ENCODE measurements at regions not wholly inside any gene's neighbourhood (a gene's known extent, or its start where the extent isn't known, plus 50 kb on each side); places are given as distances from the start of the nearest gene placed in this dataset.

GRCh38 chr4:106695501-106696262, 327.1 kb upstream of the GIMD1 start (continued):
- TF ChIP-seq, protein P1, sequence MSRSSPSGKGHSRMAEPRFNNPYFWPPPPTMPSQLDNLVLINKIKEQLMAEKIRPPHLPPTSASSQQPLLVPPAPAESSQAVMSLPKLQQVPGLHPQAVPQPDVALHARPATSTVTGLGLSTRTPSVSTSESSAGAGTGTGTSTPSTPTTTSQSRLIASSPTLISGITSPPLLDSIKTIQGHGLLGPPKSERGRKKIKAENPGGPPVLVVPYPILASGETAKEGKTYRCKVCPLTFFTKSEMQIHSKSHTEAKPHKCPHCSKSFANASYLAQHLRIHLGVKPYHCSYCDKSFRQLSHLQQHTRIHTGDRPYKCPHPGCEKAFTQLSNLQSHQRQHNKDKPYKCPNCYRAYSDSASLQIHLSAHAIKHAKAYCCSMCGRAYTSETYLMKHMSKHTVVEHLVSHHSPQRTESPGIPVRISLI (tag by site-specific recombination; IDR thresholded peaks at IDR 0.05) = no peak

- no peak for TF ChIP-seq ZNF768 (tag by site-specific recombination; IDR thresholded peaks at IDR 0.05)
- no peak for TF ChIP-seq ZBTB26 (tag by site-specific recombination; optimal IDR thresholded peaks at IDR 0.05)
- no peak for TF ChIP-seq PRDM10 (tag by site-specific recombination; IDR thresholded peaks at IDR 0.05)
- TF ChIP-seq ZNF311 (tag by site-specific recombination; IDR thresholded peaks at IDR 0.05; ENCODE audit: borderline replicate concordance) = no peak
- TF ChIP-seq ZBTB6 (tag by site-specific recombination; IDR thresholded peaks at IDR 0.05) = no peak
- POLR2A ChIA-PET = no interaction called here
- no peaks in the 10 kb centered on the region for H3K36me3 ChIP-seq (ENCODE audit: control insufficient read depth in 2 of 2, insufficient read depth in 1 of 2, low read length in 2 of 2)
- H3K4me3 ChIP-seq (ENCODE audit: low read depth, low read length) = no peak overlapping the region
- CTCF ChIA-PET = no interaction called here
- no peaks in the 10 kb centered on the region for H3K9me3 ChIP-seq (ENCODE audit: control insufficient read depth, insufficient read depth, low read depth, low read length)
- no peak overlapping the region for H3K27ac ChIP-seq (ENCODE audit: extremely low read depth, low read depth, low read length)
- no peaks in the 10 kb centered on the region for H3K4me1 ChIP-seq (ENCODE audit: control insufficient read depth, insufficient read depth, low read length)
Measured at GRCh38 chr4:106694232-106694631, 325.7 kb upstream of the GIMD1 start.

- Histone ChIP-seq H3K36me3 (ENCODE audit: control insufficient read depth in 2 of 2, insufficient read depth in 1 of 2, low read length in 2 of 2) (no peaks in the 10 kb centered on the region), H3K27ac (ENCODE audit: extremely low read depth, low read depth, low read length) (no peak overlapping the region), H3K4me3 (ENCODE audit: low read depth, low read length) (no peak overlapping the region), H3K9me3 (ENCODE audit: control insufficient read depth, insufficient read depth, low read depth, low read length) (no peaks in the 10 kb centered on the region), H3K4me1 (ENCODE audit: control insufficient read depth, insufficient read depth, low read length) (no peaks in the 10 kb centered on the region)
- ChIA-PET POLR2A (no interaction called here), CTCF (interaction anchor here (0.6 to 0.9 kb wide), 2 partner anchors 56 to 206 kb away, joined by 3 read pairs; no protein-coding TSS in a partner anchor)
- TF ChIP-seq, protein P2, sequence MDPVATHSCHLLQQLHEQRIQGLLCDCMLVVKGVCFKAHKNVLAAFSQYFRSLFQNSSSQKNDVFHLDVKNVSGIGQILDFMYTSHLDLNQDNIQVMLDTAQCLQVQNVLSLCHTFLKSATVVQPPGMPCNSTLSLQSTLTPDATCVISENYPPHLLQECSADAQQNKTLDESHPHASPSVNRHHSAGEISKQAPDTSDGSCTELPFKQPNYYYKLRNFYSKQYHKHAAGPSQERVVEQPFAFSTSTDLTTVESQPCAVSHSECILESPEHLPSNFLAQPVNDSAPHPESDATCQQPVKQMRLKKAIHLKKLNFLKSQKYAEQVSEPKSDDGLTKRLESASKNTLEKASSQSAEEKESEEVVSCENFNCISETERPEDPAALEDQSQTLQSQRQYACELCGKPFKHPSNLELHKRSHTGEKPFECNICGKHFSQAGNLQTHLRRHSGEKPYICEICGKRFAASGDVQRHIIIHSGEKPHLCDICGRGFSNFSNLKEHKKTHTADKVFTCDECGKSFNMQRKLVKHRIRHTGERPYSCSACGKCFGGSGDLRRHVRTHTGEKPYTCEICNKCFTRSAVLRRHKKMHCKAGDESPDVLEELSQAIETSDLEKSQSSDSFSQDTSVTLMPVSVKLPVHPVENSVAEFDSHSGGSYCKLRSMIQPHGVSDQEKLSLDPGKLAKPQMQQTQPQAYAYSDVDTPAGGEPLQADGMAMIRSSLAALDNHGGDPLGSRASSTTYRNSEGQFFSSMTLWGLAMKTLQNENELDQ (tag by site-specific recombination; IDR thresholded peaks at IDR 0.05; ENCODE audit: low read depth) = no peak
- TF ChIP-seq SCRT2 (tag by site-specific recombination; IDR thresholded peaks at IDR 0.05) = no peak
- no peak for TF ChIP-seq ZNF404 (tag by site-specific recombination; IDR thresholded peaks at IDR 0.05)
- no peak for TF ChIP-seq ZNF701 (tag by site-specific recombination; IDR thresholded peaks at IDR 0.05)
- no peak for TF ChIP-seq ZNF549 (tag by site-specific recombination; IDR thresholded peaks at IDR 0.05)
- no peak for TF ChIP-seq ZNF639 (tag by site-specific recombination; IDR thresholded peaks at IDR 0.05)
- no peak for TF ChIP-seq ZBTB7A (tag by site-specific recombination; IDR thresholded peaks at IDR 0.05; ENCODE audit: low read depth)
- TF ChIP-seq ZNF16 (tag by site-specific recombination; IDR thresholded peaks at IDR 0.05; ENCODE audit: low read depth) = no peak
- TF ChIP-seq, protein P3, sequence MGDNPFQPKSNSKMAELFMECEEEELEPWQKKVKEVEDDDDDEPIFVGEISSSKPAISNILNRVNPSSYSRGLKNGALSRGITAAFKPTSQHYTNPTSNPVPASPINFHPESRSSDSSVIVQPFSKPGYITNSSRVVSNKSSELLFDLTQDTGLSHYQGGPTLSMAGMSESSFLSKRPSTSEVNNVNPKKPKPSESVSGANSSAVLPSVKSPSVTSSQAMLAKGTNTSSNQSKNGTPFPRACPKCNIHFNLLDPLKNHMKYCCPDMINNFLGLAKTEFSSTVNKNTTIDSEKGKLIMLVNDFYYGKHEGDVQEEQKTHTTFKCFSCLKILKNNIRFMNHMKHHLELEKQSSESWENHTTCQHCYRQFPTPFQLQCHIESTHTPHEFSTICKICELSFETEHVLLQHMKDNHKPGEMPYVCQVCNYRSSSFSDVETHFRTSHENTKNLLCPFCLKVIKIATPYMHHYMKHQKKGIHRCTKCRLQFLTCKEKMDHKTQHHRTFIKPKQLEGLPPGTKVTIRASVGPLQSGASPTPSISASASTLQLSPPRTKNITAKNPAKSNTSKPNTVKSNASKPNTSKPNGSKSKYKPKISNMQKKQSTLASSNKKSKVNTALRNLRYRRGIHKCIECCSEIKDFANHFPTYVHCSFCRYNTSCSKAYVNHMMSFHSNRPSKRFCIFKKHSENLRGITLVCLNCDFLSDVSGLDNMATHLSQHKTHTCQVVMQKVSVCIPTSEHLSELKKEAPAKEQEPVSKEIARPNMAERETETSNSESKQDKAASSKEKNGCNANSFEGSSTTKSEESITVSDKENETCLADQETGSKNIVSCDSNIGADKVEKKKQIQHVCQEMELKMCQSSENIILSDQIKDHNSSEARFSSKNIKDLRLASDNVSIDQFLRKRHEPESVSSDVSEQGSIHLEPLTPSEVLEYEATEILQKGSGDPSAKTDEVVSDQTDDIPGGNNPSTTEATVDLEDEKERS (tag by site-specific recombination; IDR thresholded peaks at IDR 0.05) = no peak
- no peak for TF ChIP-seq ZNF324 (tag by site-specific recombination; IDR thresholded peaks at IDR 0.05)
Measured at GRCh38 chr4:106691749-106692148, 323.2 kb upstream of the GIMD1 start.
